ENCODE measurements at regions not wholly inside any gene's neighbourhood (a gene's known extent, or its start where the extent isn't known, plus 50 kb on each side); places are given as distances from the start of the nearest gene placed in this dataset.

- no peak overlapping the region for H3K56ac ChIP-seq (replicated peaks; ENCODE audit: insufficient read length, low read depth, low read length)
- no peaks in the 10 kb centered on the region for H3K27me3 ChIP-seq (replicated peaks in 1 of 4; ENCODE audit: control insufficient read depth in 3 of 4, extremely low read depth in 1 of 4, insufficient read depth in 3 of 4, low read length in 3 of 4)
- H3K9ac ChIP-seq (replicated peaks in 1 of 4; ENCODE audit: extremely low read depth in 1 of 4, low read depth in 3 of 4, low read length in 3 of 4) = no peak overlapping the region
- no peaks in the 10 kb centered on the region for H4K20me1 ChIP-seq (replicated peaks in 1 of 2; ENCODE audit: control insufficient read depth in 1 of 2, insufficient read depth in 2 of 2, low read length in 2 of 2)
- ChIA-PET POLR2A (ENCODE audit: partially characterized antibody) (no interaction called here), CTCF (ENCODE audit: partially characterized antibody) (no interaction called here)
- H4K8ac ChIP-seq (ENCODE audit: extremely low read depth, insufficient read depth, low read length) = no peak overlapping the region
- H3K14ac ChIP-seq (ENCODE audit: insufficient read length) = no peak overlapping the region
- no peak overlapping the region for H4K5ac ChIP-seq (ENCODE audit: insufficient read length, low read depth, low read length)
- H4K91ac ChIP-seq (replicated peaks; ENCODE audit: insufficient read length, low read length) = no peak overlapping the region
- H2BK5ac ChIP-seq (ENCODE audit: low read depth, low read length) = no peak overlapping the region
- H2BK15ac ChIP-seq (ENCODE audit: low read length) = no peak overlapping the region
- H3K79me2 ChIP-seq (ENCODE audit: control insufficient read depth in 1 of 2, insufficient read depth in 2 of 2, low read length in 2 of 2) = no peaks in the 10 kb centered on the region
- no peak overlapping the region for H3K27ac ChIP-seq (ENCODE audit: low read depth, low read length)
- no peak overlapping the region for H3K23ac ChIP-seq (ENCODE audit: insufficient read length)
- no peaks in the 10 kb centered on the region for H3K79me1 ChIP-seq (ENCODE audit: low read depth, low read length)
- no peak overlapping the region for H3K18ac ChIP-seq (ENCODE audit: extremely low read depth, low read length)
- H2BK120ac ChIP-seq (replicated peaks; ENCODE audit: low read depth, low read length) = no peak overlapping the region
- no peak for TF ChIP-seq SUZ12 (IDR thresholded peaks at IDR 0.05; ENCODE audit: low read length)
- no peak for TF ChIP-seq PHF8 (conservative IDR thresholded peaks at IDR 0.05; ENCODE audit: low read depth, low read length)
- no peak for TF ChIP-seq EZH2 (IDR thresholded peaks at IDR 0.05; ENCODE audit: low read depth, low read length, severe bottlenecking)
- no peak for TF ChIP-seq KDM1A (IDR thresholded peaks at IDR 0.05; ENCODE audit: borderline replicate concordance, low read length)
- TF ChIP-seq NRF1 (IDR thresholded peaks at IDR 0.05; ENCODE audit: low read depth, low read length) = no peak
- no peak for TF ChIP-seq GTF2F1 (IDR thresholded peaks at IDR 0.05; ENCODE audit: borderline replicate concordance, low read depth, low read length)
- TF ChIP-seq KDM5A (IDR thresholded peaks at IDR 0.05; ENCODE audit: low read length) = no peak
- no peak for TF ChIP-seq BRCA1 (IDR thresholded peaks at IDR 0.05; ENCODE audit: low read depth, low read length)
- no peak for TF ChIP-seq CHD2 (IDR thresholded peaks at IDR 0.05; ENCODE audit: low read length)
- no peak for TF ChIP-seq SIN3A (conservative IDR thresholded peaks at IDR 0.05 in 1 of 2, IDR thresholded peaks at IDR 0.05 in 1 of 2; ENCODE audit: low read depth in 1 of 2, low read length in 2 of 2)
- TF ChIP-seq YY1 (IDR thresholded peaks at IDR 0.05; ENCODE audit: low read depth, low read length) = no peak
- no peak for TF ChIP-seq TAF7 (optimal IDR thresholded peaks at IDR 0.05; ENCODE audit: borderline replicate concordance, low read depth, low read length)
- no peak for TF ChIP-seq HDAC6 (IDR thresholded peaks at IDR 0.05; ENCODE audit: low read depth, low read length)
- no peak for TF ChIP-seq ASH2L (IDR thresholded peaks at IDR 0.05; ENCODE audit: low read length)
- TF ChIP-seq SAP30 (IDR thresholded peaks at IDR 0.05; ENCODE audit: insufficient read depth, insufficient replicate concordance, low read length) = no peak
- no peak for TF ChIP-seq ZNF274 (IDR thresholded peaks at IDR 0.05; ENCODE audit: borderline replicate concordance, extremely low read depth, low read length)
- no peaks in the 10 kb centered on the region for H3K9me3 ChIP-seq (ENCODE audit: insufficient read depth in 2 of 2, low read depth in 1 of 2, low read length in 1 of 2)
- no peaks in the 10 kb centered on the region for H3K23me2 ChIP-seq (ENCODE audit: low read depth, low read length)
- no peaks in the 10 kb centered on the region for H3K4me1 ChIP-seq (replicated peaks in 1 of 4; ENCODE audit: control insufficient read depth in 3 of 4, insufficient read depth in 4 of 4, low read length in 3 of 4)
- no peak overlapping the region for H2AFZ ChIP-seq (ENCODE audit: low read length)
- DNase-seq (ENCODE audit: low read depth in 1 of 2, low spot score in 2 of 2) (no peak), FAIRE-seq (no peak)
- H3K4me3 ChIP-seq (ENCODE audit: extremely low read depth in 1 of 4, insufficient read depth in 2 of 4, low read depth in 3 of 4, low read length in 4 of 4) = no peak overlapping the region
- no peak overlapping the region for H3K4me2 ChIP-seq (ENCODE audit: insufficient read depth in 1 of 2, low read depth in 2 of 2, low read length in 2 of 2)
- no peak overlapping the region for H2BK12ac ChIP-seq (ENCODE audit: low read depth, low read length)
- WGBS, 2 experiments (ENCODE audit: extremely low coverage in 1 of 2, insufficient coverage in 1 of 2, insufficient read length in 1 of 2, insufficient replicate concordance in 2 of 2, low coverage in 1 of 2, low lambda C conversion rate in 2 of 2, missing lambda C conversion rate in 1 of 2) = 90% methylated on average over 3 of the region's 3 CpGs; no CpG with 5 or more reads in 1 of the 2 experiments
- H2AK5ac ChIP-seq (ENCODE audit: low read depth, low read length) = no peak overlapping the region
- H3K36me3 ChIP-seq (ENCODE audit: control insufficient read depth in 2 of 4, insufficient read depth in 4 of 4, low read length in 3 of 4) = no peaks in the 10 kb centered on the region
- no peak overlapping the region for H3K4ac ChIP-seq (replicated peaks; ENCODE audit: insufficient read length, low read depth, low read length)
- no peak overlapping the region for H2BK20ac ChIP-seq (ENCODE audit: low read length)
Measured at GRCh38 chr2:193810533-193810932, 1615.8 kb upstream of the TMEFF2 start.
